DND-41 (cell line): ENCODE measurements at regions not wholly inside any gene's neighbourhood (a gene's known extent, or its start where the extent isn't known, plus 50 kb on each side); places are given as distances from the start of the nearest gene placed in this dataset.

ENCODE experiments used
- CTCF ChIP-seq: IDR thresholded peaks from 2 replicates; pipeline ENCODE4 v1.5.1; 2012; ENCODE audit warnings: borderline replicate concordance, low read length, moderate library complexity, mild to moderate bottlenecking; ENCODE audit not compliant: poor library complexity, severe bottlenecking; ENCODE audit errors: extremely low read depth
- EZH2 ChIP-seq: IDR thresholded peaks from 3 replicates; pipeline ENCODE4 v1.6.1; 2012; ENCODE audit warnings: borderline replicate concordance, low read depth, mild to moderate bottlenecking, moderate library complexity, low read length, inconsistent platforms; ENCODE audit not compliant: severe bottlenecking

GRCh38 chr13:23987331-23987894 lies 90.1 kb upstream of the C1QTNF9B start:
- no peak for TF ChIP-seq CTCF
- TF ChIP-seq EZH2 = no peak
